Transverse colon (tissue), 3 donors: ENCODE measurements at regions not wholly inside any gene's neighbourhood (a gene's known extent, or its start where the extent isn't known, plus 50 kb on each side); places are given as distances from the start of the nearest gene placed in this dataset.

Experiments
- POLR2A ChIP-seq: fragments of 450-650 bp; IDR thresholded peaks from one replicate; pipeline ENCODE4 v1.6.1; 2016; ENCODE audit warnings: antibody characterized with exemption, mild to moderate bottlenecking, moderate library complexity
- TF ChIP-seq, protein P1 (sequence below), 5 experiments: fragments of 200-600 bp in 3 of 5; fragments of 450-650 bp in 2 of 5; sonication (generic) in 3 of 5; IDR thresholded peaks; 1 replicate in 2 of 5; 2 replicates in 3 of 5; pipeline ENCODE4 v1.5.1; 2016 to 2017; ENCODE audit warnings: antibody characterized with exemption in 5 of 5, inconsistent platforms in 3 of 5, mild to moderate bottlenecking in 2 of 5, moderate library complexity in 1 of 5

DNA sequence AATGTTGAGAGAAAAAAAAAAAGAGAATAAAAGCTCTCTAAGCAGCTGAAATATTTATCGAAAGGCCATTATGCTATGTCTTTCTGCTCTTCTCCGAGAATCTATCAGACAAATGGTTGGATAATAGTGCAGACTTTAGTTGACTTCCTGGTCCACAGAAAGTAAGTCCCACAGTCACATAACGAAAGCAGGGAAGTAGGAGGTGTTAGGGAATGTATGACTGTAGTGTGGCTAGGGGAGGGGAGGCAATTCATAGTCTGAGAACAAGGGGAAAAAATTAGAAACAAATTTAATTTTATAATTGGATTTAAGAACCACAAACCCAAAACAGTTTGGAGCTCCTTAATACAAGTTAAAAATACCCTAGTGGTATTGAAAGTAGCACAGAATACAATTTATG lies 79.7 kb upstream of the VEGFC start:
- TF ChIP-seq, protein P1, sequence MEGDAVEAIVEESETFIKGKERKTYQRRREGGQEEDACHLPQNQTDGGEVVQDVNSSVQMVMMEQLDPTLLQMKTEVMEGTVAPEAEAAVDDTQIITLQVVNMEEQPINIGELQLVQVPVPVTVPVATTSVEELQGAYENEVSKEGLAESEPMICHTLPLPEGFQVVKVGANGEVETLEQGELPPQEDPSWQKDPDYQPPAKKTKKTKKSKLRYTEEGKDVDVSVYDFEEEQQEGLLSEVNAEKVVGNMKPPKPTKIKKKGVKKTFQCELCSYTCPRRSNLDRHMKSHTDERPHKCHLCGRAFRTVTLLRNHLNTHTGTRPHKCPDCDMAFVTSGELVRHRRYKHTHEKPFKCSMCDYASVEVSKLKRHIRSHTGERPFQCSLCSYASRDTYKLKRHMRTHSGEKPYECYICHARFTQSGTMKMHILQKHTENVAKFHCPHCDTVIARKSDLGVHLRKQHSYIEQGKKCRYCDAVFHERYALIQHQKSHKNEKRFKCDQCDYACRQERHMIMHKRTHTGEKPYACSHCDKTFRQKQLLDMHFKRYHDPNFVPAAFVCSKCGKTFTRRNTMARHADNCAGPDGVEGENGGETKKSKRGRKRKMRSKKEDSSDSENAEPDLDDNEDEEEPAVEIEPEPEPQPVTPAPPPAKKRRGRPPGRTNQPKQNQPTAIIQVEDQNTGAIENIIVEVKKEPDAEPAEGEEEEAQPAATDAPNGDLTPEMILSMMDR (IDR thresholded peaks at IDR 0.05) = no peak
- TF ChIP-seq POLR2A = no peak
